Jurkat, Clone E6-1 (cell line): ENCODE measurements at regions not wholly inside any gene's neighbourhood (a gene's known extent, or its start where the extent isn't known, plus 50 kb on each side); places are given as distances from the start of the nearest gene placed in this dataset.
"Not testable (repeated sequence)": the region's sequence is repeated elsewhere in the genome, so short reads cannot be mapped to it uniquely, and the experiment has no call there.

Experiments used
- DNase-seq: peaks from one replicate; pipeline ENCODE4 v3.0.0-alpha.2; 2011; ENCODE audit warnings: low read depth, low spot score
- H3K4me3 ChIP-seq: 2 replicates; pipeline ENCODE4 v1.5.1; 2011; ENCODE audit warnings: mild to moderate bottlenecking, low read length, control low read depth, moderate library complexity

- DNase-seq, result no peak
- H3K4me3 ChIP-seq, result no peak overlapping the region
Measured at GRCh38 chr7:46071601-46072000, 150.5 kb upstream of the IGFBP3 start.

GRCh38 chr7:46071076-46071475, 150.0 kb upstream of the IGFBP3 start:
- no peak overlapping the region for H3K4me3 ChIP-seq

GRCh38 chr7:46068159-46068558, 147.1 kb upstream of the IGFBP3 start:
- no peak for DNase-seq
- H3K4me3 ChIP-seq, result no peak overlapping the region

More at GRCh38 chr7:46071076-46071475, 150.0 kb upstream of the IGFBP3 start:
- no peak for DNase-seq

GRCh38 chr7:46059308-46060020, 138.4 kb upstream of the IGFBP3 start:
- no peak overlapping the region for H3K4me3 ChIP-seq
- DNase-seq, result no peak

- no peak overlapping the region for H3K4me3 ChIP-seq
- no peak for DNase-seq
Measured at GRCh38 chr7:46058086-46058823, 137.2 kb upstream of the IGFBP3 start.

- no peak for DNase-seq
- H3K4me3 ChIP-seq, result no peak overlapping the region
Measured at GRCh38 chr7:46054915-46055314, 133.8 kb upstream of the IGFBP3 start.

- H3K4me3 ChIP-seq, result no peak overlapping the region
- no peak for DNase-seq
Measured at GRCh38 chr7:46054272-46054671, 133.2 kb upstream of the IGFBP3 start.

GRCh38 chr7:46047581-46047980, 126.5 kb upstream of the IGFBP3 start:
- no peak for DNase-seq
- no peak overlapping the region for H3K4me3 ChIP-seq

- DNase-seq, H3K4me3 ChIP-seq: not testable (repeated sequence)
Measured at GRCh38 chr7:46043338-46043737, 122.3 kb upstream of the IGFBP3 start.

- DNase-seq, H3K4me3 ChIP-seq: not testable (repeated sequence)
Measured at GRCh38 chr7:46039813-46040212, 118.7 kb upstream of the IGFBP3 start.

- H3K4me3 ChIP-seq, result no peak overlapping the region
- no peak for DNase-seq
Measured at GRCh38 chr7:46035166-46035565, 114.1 kb upstream of the IGFBP3 start.

GRCh38 chr7:46034056-46034768, 113.1 kb upstream of the IGFBP3 start:
- no peak for DNase-seq
- H3K4me3 ChIP-seq, result no peak overlapping the region

GRCh38 chr7:46033592-46033991, 112.5 kb upstream of the IGFBP3 start:
- H3K4me3 ChIP-seq, result no peak overlapping the region
- DNase-seq, result no peak

- no peak for DNase-seq
- H3K4me3 ChIP-seq, result no peak overlapping the region
Measured at GRCh38 chr7:46032942-46033341, 111.9 kb upstream of the IGFBP3 start.

- DNase-seq, result no peak
- no peak overlapping the region for H3K4me3 ChIP-seq
Measured at GRCh38 chr7:46032353-46032752, 111.3 kb upstream of the IGFBP3 start.

GRCh38 chr7:46029111-46029704, 108.1 kb upstream of the IGFBP3 start:
- DNase-seq, result no peak

GRCh38 chr7:46028246-46028645, 107.2 kb upstream of the IGFBP3 start:
- no peak overlapping the region for H3K4me3 ChIP-seq
- DNase-seq, result no peak

More at GRCh38 chr7:46029111-46029704, 108.1 kb upstream of the IGFBP3 start:
- no peak overlapping the region for H3K4me3 ChIP-seq

GRCh38 chr7:46026741-46027140, 105.7 kb upstream of the IGFBP3 start:
- no peak for DNase-seq
- no peak overlapping the region for H3K4me3 ChIP-seq

- no peak overlapping the region for H3K4me3 ChIP-seq
- DNase-seq, result no peak
Measured at GRCh38 chr7:46024263-46024916, 103.3 kb upstream of the IGFBP3 start.
